ENCODE measurements at regions not wholly inside any gene's neighbourhood (a gene's known extent, or its start where the extent isn't known, plus 50 kb on each side); places are given as distances from the start of the nearest gene placed in this dataset.

- Histone ChIP-seq H3K4me2 (no peak overlapping the region), H3K27me3 (ENCODE audit: insufficient read depth, low read depth) (peaks cover 6% of the 10 kb centered on the region; the same call in 1 of the 2 replicates), H3K4me3 (no peak overlapping the region), H2AFZ (no peak overlapping the region), H3K4me1 (replicated peaks; ENCODE audit: insufficient read depth) (no peaks in the 10 kb centered on the region), H3K9me2 (ENCODE audit: insufficient read depth) (no peaks in the 10 kb centered on the region), H4K20me1 (ENCODE audit: insufficient read depth) (no peaks in the 10 kb centered on the region), H3K36me3 (ENCODE audit: low read depth) (no peaks in the 10 kb centered on the region), H3K9me3 (ENCODE audit: insufficient read depth, low read depth) (no peaks in the 10 kb centered on the region), H3K79me2 (ENCODE audit: low read depth) (no peaks in the 10 kb centered on the region), H3K27ac (no peak overlapping the region), H3F3A (ENCODE audit: insufficient read depth, low read depth) (no peaks in the 10 kb centered on the region)
- ChIA-PET POLR2A (ENCODE audit: unreplicated experiment) (no interaction called here), CTCF (no interaction called here)
- intact Hi-C loops (cut with micrococcal nuclease; ENCODE audit: unreplicated experiment) = no loop called here
- DNase-seq = no peak
- no TSS peak for BruUV-seq (replicated peaks)
- TF ChIP-seq CTCF (conservative IDR thresholded peaks at IDR 0.05) (no peak), EZH2 (IDR thresholded peaks at IDR 0.05; ENCODE audit: low read depth) (no peak)
Measured at GRCh38 chr3:72142028-72142427, 357.1 kb upstream of the PROK2 start.

GRCh38 chr3:72141264-72141663 lies 356.3 kb upstream of the PROK2 start:
- intact Hi-C loops (cut with micrococcal nuclease; ENCODE audit: unreplicated experiment) = no loop called here
- no peaks in the 10 kb centered on the region for H3K9me2 ChIP-seq (ENCODE audit: insufficient read depth)
- no peak overlapping the region for H2AFZ ChIP-seq
- BruUV-seq (replicated peaks) = no TSS peak
- no peak overlapping the region for H3K4me2 ChIP-seq
- ChIA-PET POLR2A (ENCODE audit: unreplicated experiment) (no interaction called here), CTCF (no interaction called here)
- peaks cover 10% of the 10 kb centered on the region; the same call in 1 of the 2 replicates for H3K27me3 ChIP-seq (ENCODE audit: insufficient read depth, low read depth)
- H3K4me3 ChIP-seq = no peak overlapping the region
- H3F3A ChIP-seq (ENCODE audit: insufficient read depth, low read depth) = no peaks in the 10 kb centered on the region
- H3K4me1 ChIP-seq (replicated peaks; ENCODE audit: insufficient read depth) = no peaks in the 10 kb centered on the region
- TF ChIP-seq EZH2 (IDR thresholded peaks at IDR 0.05; ENCODE audit: low read depth) = no peak
- TF ChIP-seq CTCF (conservative IDR thresholded peaks at IDR 0.05) = no peak
- no peaks in the 10 kb centered on the region for H3K79me2 ChIP-seq (ENCODE audit: low read depth)
- H3K9me3 ChIP-seq (ENCODE audit: insufficient read depth, low read depth) = no peaks in the 10 kb centered on the region
- no peak overlapping the region for H3K27ac ChIP-seq
- H3K36me3 ChIP-seq (ENCODE audit: low read depth) = no peaks in the 10 kb centered on the region
- no peaks in the 10 kb centered on the region for H4K20me1 ChIP-seq (ENCODE audit: insufficient read depth)
- DNase-seq = no peak

- H3K4me3 ChIP-seq = no peak overlapping the region
- no peaks in the 10 kb centered on the region for H3K9me3 ChIP-seq (ENCODE audit: insufficient read depth, low read depth)
- intact Hi-C loops (cut with micrococcal nuclease; ENCODE audit: unreplicated experiment) = no loop called here
- no peaks in the 10 kb centered on the region for H3F3A ChIP-seq (ENCODE audit: insufficient read depth, low read depth)
- ChIA-PET POLR2A (ENCODE audit: unreplicated experiment) (no interaction called here), CTCF (no interaction called here)
- no peak for DNase-seq
- BruUV-seq (replicated peaks) = no TSS peak
- H3K4me2 ChIP-seq = no peak overlapping the region
- no peaks in the 10 kb centered on the region for H4K20me1 ChIP-seq (ENCODE audit: insufficient read depth)
- H3K36me3 ChIP-seq (ENCODE audit: low read depth) = no peaks in the 10 kb centered on the region
- no peaks in the 10 kb centered on the region for H3K9me2 ChIP-seq (ENCODE audit: insufficient read depth)
- TF ChIP-seq CTCF (conservative IDR thresholded peaks at IDR 0.05) (no peak), EZH2 (IDR thresholded peaks at IDR 0.05; ENCODE audit: low read depth) (no peak)
- peaks cover 13% of the 10 kb centered on the region; the same call in 1 of the 2 replicates for H3K27me3 ChIP-seq (ENCODE audit: insufficient read depth, low read depth)
- no peak overlapping the region for H2AFZ ChIP-seq
- H3K4me1 ChIP-seq (replicated peaks; ENCODE audit: insufficient read depth) = no peaks in the 10 kb centered on the region
- H3K27ac ChIP-seq = no peak overlapping the region
- H3K79me2 ChIP-seq (ENCODE audit: low read depth) = no peaks in the 10 kb centered on the region
Measured at GRCh38 chr3:72139316-72139715, 354.4 kb upstream of the PROK2 start.
